Testis (tissue), 2 donors: ENCODE measurements at regions not wholly inside any gene's neighbourhood (a gene's known extent, or its start where the extent isn't known, plus 50 kb on each side); places are given as distances from the start of the nearest gene placed in this dataset.

ENCODE experiments used
- POLR2A ChIP-seq: fragments of 450-650 bp; IDR thresholded peaks from one replicate; pipeline ENCODE4 v1.6.1; 2017; ENCODE audit warnings: antibody characterized with exemption, mild to moderate bottlenecking, moderate library complexity
- TF ChIP-seq, protein P1 (sequence below), 3 experiments: fragments of 450-650 bp in 2 of 3; fragments of 200-600 bp in 1 of 3; sonication (generic) in 1 of 3; IDR thresholded peaks; one replicate each; pipeline ENCODE4 v1.5.1; 2016 to 2019; ENCODE audit warnings: antibody characterized with exemption in 3 of 3, mild to moderate bottlenecking in 2 of 3, moderate library complexity in 1 of 3

DNA sequence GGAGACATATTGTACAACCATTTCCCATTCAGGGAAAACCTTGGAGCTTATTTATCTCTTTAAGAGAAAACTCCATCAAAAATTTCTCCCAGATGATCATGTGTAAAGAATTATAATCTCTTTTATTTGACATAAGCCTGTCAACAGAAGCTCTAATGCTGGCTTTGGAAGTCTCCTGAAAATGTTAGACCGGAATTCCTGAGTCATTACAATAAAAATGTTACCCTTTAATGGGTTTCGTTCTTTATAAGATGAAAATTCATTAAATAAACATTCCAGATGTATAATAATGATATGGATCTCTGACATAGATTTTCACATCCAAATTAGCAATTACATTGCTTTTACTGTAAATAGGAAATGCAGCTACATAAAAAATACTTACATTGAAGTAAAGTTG, 1036.4 kb downstream of the EFNA5 start:
- TF ChIP-seq, protein P1, sequence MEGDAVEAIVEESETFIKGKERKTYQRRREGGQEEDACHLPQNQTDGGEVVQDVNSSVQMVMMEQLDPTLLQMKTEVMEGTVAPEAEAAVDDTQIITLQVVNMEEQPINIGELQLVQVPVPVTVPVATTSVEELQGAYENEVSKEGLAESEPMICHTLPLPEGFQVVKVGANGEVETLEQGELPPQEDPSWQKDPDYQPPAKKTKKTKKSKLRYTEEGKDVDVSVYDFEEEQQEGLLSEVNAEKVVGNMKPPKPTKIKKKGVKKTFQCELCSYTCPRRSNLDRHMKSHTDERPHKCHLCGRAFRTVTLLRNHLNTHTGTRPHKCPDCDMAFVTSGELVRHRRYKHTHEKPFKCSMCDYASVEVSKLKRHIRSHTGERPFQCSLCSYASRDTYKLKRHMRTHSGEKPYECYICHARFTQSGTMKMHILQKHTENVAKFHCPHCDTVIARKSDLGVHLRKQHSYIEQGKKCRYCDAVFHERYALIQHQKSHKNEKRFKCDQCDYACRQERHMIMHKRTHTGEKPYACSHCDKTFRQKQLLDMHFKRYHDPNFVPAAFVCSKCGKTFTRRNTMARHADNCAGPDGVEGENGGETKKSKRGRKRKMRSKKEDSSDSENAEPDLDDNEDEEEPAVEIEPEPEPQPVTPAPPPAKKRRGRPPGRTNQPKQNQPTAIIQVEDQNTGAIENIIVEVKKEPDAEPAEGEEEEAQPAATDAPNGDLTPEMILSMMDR (IDR thresholded peaks at IDR 0.05), result no peak
- no peak for TF ChIP-seq POLR2A
